HEK293 (cell line): ENCODE measurements at regions not wholly inside any gene's neighbourhood (a gene's known extent, or its start where the extent isn't known, plus 50 kb on each side); places are given as distances from the start of the nearest gene placed in this dataset.

Source experiments
- CTCF ChIA-PET: fragments of 350-600 bp; formaldehyde crosslinking; extraction: SDS; loops from one replicate; lab custom pipeline; 2021; ENCODE audit warnings: antibody characterized with exemption; lab: Yijun Ruan, JAX
- POLR2A ChIA-PET: fragments of 300-600 bp; formaldehyde crosslinking; extraction: SDS; loops from one replicate; lab custom pipeline; 2020; ENCODE audit warnings: antibody characterized with exemption, inconsistent platforms; lab: Yijun Ruan, JAX
- H3K27ac ChIP-seq: fragments of 200-500 bp; sonication (Bioruptor generic); 2 replicates; pipeline ENCODE4 v1.5.1; 2014; ENCODE audit warnings: low read depth, low read length, control low read depth, inconsistent platforms; ENCODE audit errors: extremely low read depth
- H3K36me3 ChIP-seq, 2 experiments: fragments of 200-500 bp in 1 of 2; sonication (Bioruptor generic) in 1 of 2; 1 replicate in 1 of 2; 2 replicates in 1 of 2; pipeline ENCODE4 v1.5.1; 2014 to 2017; ENCODE audit warnings: inconsistent platforms in 2 of 2, low read length in 2 of 2; ENCODE audit not compliant: control insufficient read depth in 2 of 2, insufficient read depth in 1 of 2
- H3K4me1 ChIP-seq: fragments of 200-500 bp; sonication (Bioruptor generic); 2 replicates; pipeline ENCODE4 v1.5.1; 2014; ENCODE audit warnings: mild to moderate bottlenecking, low read length, inconsistent platforms; ENCODE audit not compliant: control insufficient read depth, insufficient read depth
- H3K4me3 ChIP-seq: 2 replicates; pipeline ENCODE4 v1.5.1; 2011; ENCODE audit warnings: low read depth, mild to moderate bottlenecking, control low read depth, low read length, moderate library complexity
- H3K9me3 ChIP-seq: fragments of 200-500 bp; sonication (Bioruptor generic); 2 replicates; pipeline ENCODE4 v1.5.1; 2014; ENCODE audit warnings: low read depth, low read length, inconsistent platforms; ENCODE audit not compliant: control insufficient read depth, insufficient read depth
- BCL11B ChIP-seq: fragments of 450-650 bp; formaldehyde crosslinking; IDR thresholded peaks from 2 replicates; pipeline ENCODE4 v1.5.1; 2016; ENCODE audit warnings: low read depth, missing biosample characterization, missing genetic modification characterization
- BCL6B ChIP-seq: fragments of 450-650 bp; formaldehyde crosslinking; IDR thresholded peaks from 2 replicates; pipeline ENCODE4 v1.5.1; 2017; ENCODE audit warnings: missing biosample characterization, missing genetic modification characterization
- ELK4 ChIP-seq: IDR thresholded peaks from 2 replicates; pipeline ENCODE4 v1.6.1; 2011; ENCODE audit warnings: mild to moderate bottlenecking, low read depth, low read length, borderline replicate concordance
- HOXC10 ChIP-seq: sonication (generic); formaldehyde crosslinking; IDR thresholded peaks from 2 replicates; pipeline ENCODE4 v1.8.1; 2023; ENCODE audit warnings: mild to moderate bottlenecking, missing genetic modification reagents
- IKZF3 ChIP-seq: fragments of 450-650 bp; IDR thresholded peaks from 2 replicates; pipeline ENCODE4 v1.5.0; 2018; ENCODE audit warnings: missing biosample characterization, mild to moderate bottlenecking, missing genetic modification characterization, moderate library complexity
- MEIS1 ChIP-seq: sonication (generic); formaldehyde crosslinking; IDR thresholded peaks from 2 replicates; pipeline ENCODE4 v1.8.1; 2022; ENCODE audit warnings: missing genetic modification reagents, mild to moderate bottlenecking, borderline replicate concordance
- TRIM28 ChIP-seq: IDR thresholded peaks from 2 replicates; pipeline ENCODE4 v1.6.1; 2011; ENCODE audit warnings: low read length, control low read depth, borderline replicate concordance
- ZBTB26 ChIP-seq: fragments of 450-650 bp; formaldehyde crosslinking; optimal IDR thresholded peaks from 2 replicates; pipeline ENCODE3; 2016; ENCODE audit warnings: missing biosample characterization, mild to moderate bottlenecking, missing genetic modification characterization
- ZNF146 ChIP-seq: fragments of 450-650 bp; formaldehyde crosslinking; IDR thresholded peaks from 2 replicates; pipeline ENCODE4 v1.5.1; 2016; ENCODE audit warnings: missing biosample characterization, missing genetic modification characterization
- ZNF302 ChIP-seq: fragments of 450-650 bp; formaldehyde crosslinking; IDR thresholded peaks from 2 replicates; pipeline ENCODE4 v1.5.1; 2016; ENCODE audit warnings: missing biosample characterization, missing genetic modification characterization, low read depth
- ZNF394 ChIP-seq: fragments of 450-650 bp; formaldehyde crosslinking; IDR thresholded peaks from 2 replicates; pipeline ENCODE4 v1.5.1; 2016; ENCODE audit warnings: missing biosample characterization, missing genetic modification characterization, mild to moderate bottlenecking, moderate library complexity, borderline replicate concordance
- ZNF513 ChIP-seq: fragments of 450-650 bp; IDR thresholded peaks from 2 replicates; pipeline ENCODE4 v1.5.1; 2018; ENCODE audit warnings: missing biosample characterization, missing genetic modification characterization
- ZNF521 ChIP-seq: fragments of 450-650 bp; formaldehyde crosslinking; IDR thresholded peaks from 2 replicates; pipeline ENCODE4 v1.5.1; 2017; ENCODE audit warnings: missing biosample characterization, mild to moderate bottlenecking, missing genetic modification characterization
- ZNF596 ChIP-seq: fragments of 450-650 bp; IDR thresholded peaks from 2 replicates; pipeline ENCODE4 v1.5.0; 2018; ENCODE audit warnings: missing biosample characterization, mild to moderate bottlenecking, missing genetic modification characterization, moderate library complexity
- ZNF654 ChIP-seq: fragments of 450-650 bp; formaldehyde crosslinking; IDR thresholded peaks from 2 replicates; pipeline ENCODE4 v1.5.1; 2016; ENCODE audit warnings: low read depth, missing biosample characterization, missing genetic modification characterization
- ZNF658 ChIP-seq: fragments of 450-650 bp; formaldehyde crosslinking; IDR thresholded peaks from 2 replicates; pipeline ENCODE4; 2016; ENCODE audit warnings: missing biosample characterization, missing genetic modification characterization
- ZNF670 ChIP-seq: fragments of 450-650 bp; formaldehyde crosslinking; IDR thresholded peaks from 2 replicates; pipeline ENCODE4 v1.5.1; 2016; ENCODE audit warnings: missing biosample characterization, missing genetic modification characterization, low read depth
- ZNF747 ChIP-seq: fragments of 450-650 bp; formaldehyde crosslinking; IDR thresholded peaks from 2 replicates; pipeline ENCODE4 v1.5.1; 2016; ENCODE audit warnings: missing biosample characterization, missing genetic modification characterization
- ZSCAN16 ChIP-seq: fragments of 450-650 bp; formaldehyde crosslinking; IDR thresholded peaks from 2 replicates; pipeline ENCODE4 v1.5.1; 2016; ENCODE audit warnings: missing biosample characterization, missing genetic modification characterization

GRCh38 chr6:169339731-169340309 lies 86.2 kb upstream of the THBS2 start:
- H3K4me3 ChIP-seq, result no peak overlapping the region
- TF ChIP-seq HOXC10 (CRISPR knock-in tag) (no peak), TRIM28 (0 out of 2 replicates have a peak, but pooled peaks have one; percentile 5)
- TF ChIP-seq, all 188 proteins: peak for 1
- H3K36me3 ChIP-seq, result no peaks in the 10 kb centered on the region
- no peaks in the 10 kb centered on the region for H3K9me3 ChIP-seq
- CTCF ChIA-PET, result no interaction called here
- POLR2A ChIA-PET, result no interaction called here
- no peaks in the 10 kb centered on the region for H3K4me1 ChIP-seq
- no peak overlapping the region for H3K27ac ChIP-seq

- no peaks in the 10 kb centered on the region for H3K4me1 ChIP-seq
Measured at GRCh38 chr6:169339025-169339424, 85.4 kb upstream of the THBS2 start.

GRCh38 chr6:169337886-169338445 lies 84.3 kb upstream of the THBS2 start:
- CTCF ChIA-PET, result interaction anchor here (0.6 to 0.7 kb wide), 2 partner anchors 18 to 261 kb away, joined by 3 read pairs; no protein-coding TSS in a partner anchor
- Histone ChIP-seq H3K9me3 (no peaks in the 10 kb centered on the region), H3K36me3 (no peaks in the 10 kb centered on the region), H3K4me3 (no peak overlapping the region), H3K4me1 (no peaks in the 10 kb centered on the region), H3K27ac (no peak overlapping the region)
- TF ChIP-seq ZNF146 (tag by site-specific recombination), result no peak
- no peak for TF ChIP-seq ZNF521 (tag by site-specific recombination)
- no peak for TF ChIP-seq ZSCAN16 (tag by site-specific recombination)
- no peak for TF ChIP-seq ZNF654 (tag by site-specific recombination)
- no peak for TF ChIP-seq ZNF670 (tag by site-specific recombination)
- no peak for TF ChIP-seq ZNF513 (tag by site-specific recombination)
- TF ChIP-seq ZNF596 (tag by site-specific recombination), result no peak
- TF ChIP-seq BCL6B (tag by site-specific recombination), result no peak
- TF ChIP-seq ELK4, result no peak
- TF ChIP-seq IKZF3 (tag by site-specific recombination), result no peak
- TF ChIP-seq ZNF394 (tag by site-specific recombination), result no peak
- no peak for TF ChIP-seq ZBTB26 (tag by site-specific recombination)
- no peak for TF ChIP-seq ZNF302 (tag by site-specific recombination)
- TF ChIP-seq ZNF747 (tag by site-specific recombination), result no peak
- POLR2A ChIA-PET, result no interaction called here

More at GRCh38 chr6:169339025-169339424, 85.4 kb upstream of the THBS2 start:
- no peak overlapping the region for H3K27ac ChIP-seq
- H3K4me3 ChIP-seq, result no peak overlapping the region
- ChIA-PET POLR2A (no interaction called here), CTCF (no interaction called here)
- TF ChIP-seq ZNF658 (tag by site-specific recombination) (no peak), BCL11B (no peak), MEIS1 (no peak)
- no peaks in the 10 kb centered on the region for H3K9me3 ChIP-seq
- no peaks in the 10 kb centered on the region for H3K36me3 ChIP-seq
